ENCODE measurements at regions not wholly inside any gene's neighbourhood (a gene's known extent, or its start where the extent isn't known, plus 50 kb on each side); places are given as distances from the start of the nearest gene placed in this dataset.
"Not testable (repeated sequence)": the region's sequence is repeated elsewhere in the genome, so short reads cannot be mapped to it uniquely, and the experiment has no call there.

GRCh38 chr1:817071-817599 is 106.6 kb upstream of the SAMD11 start:
- DNase-seq (ENCODE audit: low spot score), result not testable (repeated sequence)

- not testable (repeated sequence) for DNase-seq (ENCODE audit: low spot score)
Observed at GRCh38 chr1:817658-818617, 105.8 kb upstream of the SAMD11 start.

- DNase-seq (ENCODE audit: low spot score), result no peak
Observed at GRCh38 chr1:818618-819291, 105.0 kb upstream of the SAMD11 start.

GRCh38 chr1:820962-821361 is 102.8 kb upstream of the SAMD11 start:
- no peak for DNase-seq (ENCODE audit: low spot score)

GRCh38 chr1:826808-827207 is 96.9 kb upstream of the SAMD11 start:
- not testable (repeated sequence) for DNase-seq (ENCODE audit: low spot score)

GRCh38 chr1:827211-828063 is 96.3 kb upstream of the SAMD11 start:
- DNase-seq (ENCODE audit: low spot score), result peak; percentile 65

GRCh38 chr1:829324-829723 is 94.4 kb upstream of the SAMD11 start:
- DNase-seq (ENCODE audit: low spot score), result not testable (repeated sequence)

GRCh38 chr1:829932-830331 is 93.8 kb upstream of the SAMD11 start:
- not testable (repeated sequence) for DNase-seq (ENCODE audit: low spot score)

- not testable (repeated sequence) for DNase-seq (ENCODE audit: low spot score)
Observed at GRCh38 chr1:830750-831149, 93.0 kb upstream of the SAMD11 start.

- DNase-seq (ENCODE audit: low spot score), result no peak
Observed at GRCh38 chr1:831522-831921, 92.2 kb upstream of the SAMD11 start.

- no peak for DNase-seq (ENCODE audit: low spot score)
Observed at GRCh38 chr1:832136-832535, 91.6 kb upstream of the SAMD11 start.

- not testable (repeated sequence) for DNase-seq (ENCODE audit: low spot score)
Observed at GRCh38 chr1:833226-833625, 90.5 kb upstream of the SAMD11 start.

GRCh38 chr1:835509-835908 is 88.2 kb upstream of the SAMD11 start:
- not testable (repeated sequence) for DNase-seq (ENCODE audit: low spot score)

- DNase-seq (ENCODE audit: low spot score), result not testable (repeated sequence)
Observed at GRCh38 chr1:837601-838000, 86.1 kb upstream of the SAMD11 start.

GRCh38 chr1:838291-838690 is 85.4 kb upstream of the SAMD11 start:
- DNase-seq (ENCODE audit: low spot score), result not testable (repeated sequence)

GRCh38 chr1:840592-840991 is 83.1 kb upstream of the SAMD11 start:
- not testable (repeated sequence) for DNase-seq (ENCODE audit: low spot score)

GRCh38 chr1:841671-842425 is 81.9 kb upstream of the SAMD11 start:
- DNase-seq (ENCODE audit: low spot score), result not testable (repeated sequence)

- not testable (repeated sequence) for DNase-seq (ENCODE audit: low spot score)
Observed at GRCh38 chr1:842799-843198, 80.9 kb upstream of the SAMD11 start.

- DNase-seq (ENCODE audit: low spot score), result not testable (repeated sequence)
Observed at GRCh38 chr1:843946-844345, 79.8 kb upstream of the SAMD11 start.

GRCh38 chr1:844472-845026 is 79.2 kb upstream of the SAMD11 start:
- no peak for DNase-seq (ENCODE audit: low spot score)

- not testable (repeated sequence) for DNase-seq (ENCODE audit: low spot score)
Observed at GRCh38 chr1:845641-846040, 78.1 kb upstream of the SAMD11 start.
